IPS-15b (cell line): ENCODE measurements at regions not wholly inside any gene's neighbourhood (a gene's known extent, or its start where the extent isn't known, plus 50 kb on each side); places are given as distances from the start of the nearest gene placed in this dataset.

Experiments used
- H3K27me3 ChIP-seq: one replicate; pipeline ENCODE4 v1.6.1; 2013; ENCODE audit warnings: low read length; ENCODE audit not compliant: control insufficient read depth, insufficient read depth
- H3K36me3 ChIP-seq: one replicate; pipeline ENCODE4 v1.6.1; 2013; ENCODE audit warnings: low read length; ENCODE audit not compliant: control insufficient read depth, insufficient read depth
- H3K4me1 ChIP-seq: one replicate; pipeline ENCODE4 v1.6.1; 2013; ENCODE audit warnings: mild to moderate bottlenecking, low read length; ENCODE audit not compliant: control insufficient read depth, insufficient read depth
- H3K4me3 ChIP-seq: one replicate; pipeline ENCODE4 v1.5.1; 2013; ENCODE audit warnings: low read depth, low read length
- H3K9ac ChIP-seq: one replicate; pipeline ENCODE4 v1.6.1; 2013; ENCODE audit warnings: low read depth, mild to moderate bottlenecking, low read length
- H3K9me3 ChIP-seq: one replicate; pipeline ENCODE4 v1.6.1; 2013; ENCODE audit warnings: mild to moderate bottlenecking, low read length; ENCODE audit not compliant: control insufficient read depth, insufficient read depth

DNA sequence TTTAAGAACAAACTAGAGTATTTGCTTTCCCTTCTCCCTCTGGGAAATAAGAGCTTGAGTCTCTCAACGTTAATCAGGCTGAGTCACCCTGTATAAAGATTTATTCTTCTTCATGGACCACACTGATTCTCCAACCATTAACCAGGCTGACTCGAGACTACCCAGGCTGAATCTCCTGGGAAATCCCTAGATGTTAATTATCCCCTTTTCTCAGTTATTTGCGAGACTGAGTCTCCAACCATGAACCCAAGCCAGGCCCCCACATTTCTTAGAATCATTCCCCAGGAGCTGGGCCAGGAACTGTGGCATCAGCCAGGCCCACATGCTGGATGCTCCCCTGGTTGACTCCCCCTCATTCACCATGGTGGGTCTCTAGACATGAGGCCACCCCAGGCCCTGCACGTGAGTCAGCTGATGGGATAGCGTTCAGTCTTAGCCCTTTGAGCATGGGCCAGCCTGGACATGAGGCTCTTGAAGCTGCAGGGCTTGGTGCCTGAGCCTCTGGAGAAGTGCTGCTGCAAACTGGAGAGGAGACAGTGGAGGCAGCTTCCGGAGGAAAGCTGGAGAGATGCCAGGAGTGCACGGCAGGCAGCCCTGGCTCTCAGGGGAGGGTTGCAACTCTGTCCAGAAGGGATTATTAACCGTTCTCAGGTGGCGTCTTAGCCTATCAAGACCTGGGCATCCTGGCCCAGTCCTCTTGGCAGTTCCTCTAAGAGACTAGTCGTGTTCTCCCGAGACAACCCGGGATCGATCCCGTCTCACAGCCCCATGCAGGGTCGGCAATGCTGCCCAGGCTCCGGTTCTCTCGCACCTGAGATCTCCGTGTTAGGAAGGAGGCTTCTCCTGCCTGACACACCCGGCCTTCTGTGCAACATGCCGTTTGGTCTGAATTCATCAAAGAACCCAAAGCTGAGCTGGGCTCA is 296.6 kb downstream of the ADGRD1 start:
- Histone ChIP-seq H3K4me1 (no peaks in the 10 kb centered on the region), H3K9ac (no peak overlapping the region), H3K27me3 (no peaks in the 10 kb centered on the region), H3K36me3 (peaks cover 2% of the 10 kb centered on the region), H3K9me3 (no peaks in the 10 kb centered on the region), H3K4me3 (no peak overlapping the region)

DNA sequence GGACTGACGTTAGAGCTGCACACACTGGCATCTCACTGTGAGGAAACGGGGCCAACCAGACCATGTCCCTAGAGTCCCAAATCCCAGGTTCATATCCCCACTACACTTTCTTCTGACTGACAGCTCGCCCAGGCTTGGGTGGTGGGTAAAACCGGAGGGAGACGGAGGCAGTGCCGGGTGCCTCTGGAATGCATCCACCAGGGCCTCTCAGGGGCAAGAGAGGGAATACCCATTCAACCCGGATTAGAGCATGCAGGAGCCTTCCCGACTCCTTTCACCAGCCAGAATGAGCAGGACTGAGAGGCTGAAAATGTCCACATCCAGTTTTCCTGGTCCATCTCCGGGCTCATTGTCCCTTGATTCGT is 297.2 kb downstream of the ADGRD1 start:
- Histone ChIP-seq H3K9ac (no peak overlapping the region), H3K27me3 (no peaks in the 10 kb centered on the region), H3K4me3 (no peak overlapping the region), H3K4me1 (no peaks in the 10 kb centered on the region), H3K9me3 (no peaks in the 10 kb centered on the region), H3K36me3 (peaks cover 2% of the 10 kb centered on the region)

DNA sequence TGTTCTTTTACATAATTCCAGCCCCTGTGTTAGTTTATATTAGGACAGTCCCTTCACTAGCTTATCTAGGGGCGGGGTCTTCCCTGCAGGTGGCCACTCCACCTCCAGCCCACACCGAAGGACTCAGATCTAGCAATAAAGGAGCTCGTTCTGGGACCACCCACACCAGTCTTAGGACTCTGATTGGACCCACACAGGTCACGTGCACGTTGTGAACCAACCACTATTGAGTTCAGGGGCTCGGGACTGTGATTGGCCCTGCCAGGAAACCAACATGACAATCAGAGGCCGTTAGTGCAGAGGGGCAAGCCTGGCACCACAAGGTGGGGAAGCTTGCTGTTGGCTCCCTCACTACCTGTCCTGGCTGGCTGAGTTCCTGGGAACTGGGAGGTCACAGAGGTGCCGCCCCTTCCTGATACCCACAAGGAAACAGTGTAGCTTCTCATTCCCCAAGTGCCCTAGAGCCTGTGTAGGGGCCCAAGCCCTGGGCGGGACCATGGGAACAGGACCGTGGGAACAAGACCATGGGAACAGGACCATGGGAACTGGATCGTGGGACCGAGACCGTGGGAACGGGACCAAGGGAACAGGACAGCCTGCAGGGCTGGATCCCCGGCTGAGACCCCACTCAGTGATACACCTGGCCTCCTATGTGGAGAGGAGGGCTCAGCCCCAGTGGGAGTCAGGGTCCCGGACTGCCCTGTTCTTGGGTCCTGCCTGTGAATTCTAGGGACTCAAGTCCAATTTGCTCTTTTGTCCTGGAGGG is 297.8 kb downstream of the ADGRD1 start:
- Histone ChIP-seq H3K27me3 (no peaks in the 10 kb centered on the region), H3K9ac (no peak overlapping the region), H3K9me3 (no peaks in the 10 kb centered on the region), H3K4me3 (no peak overlapping the region), H3K36me3 (peaks cover 2% of the 10 kb centered on the region), H3K4me1 (no peaks in the 10 kb centered on the region)

DNA sequence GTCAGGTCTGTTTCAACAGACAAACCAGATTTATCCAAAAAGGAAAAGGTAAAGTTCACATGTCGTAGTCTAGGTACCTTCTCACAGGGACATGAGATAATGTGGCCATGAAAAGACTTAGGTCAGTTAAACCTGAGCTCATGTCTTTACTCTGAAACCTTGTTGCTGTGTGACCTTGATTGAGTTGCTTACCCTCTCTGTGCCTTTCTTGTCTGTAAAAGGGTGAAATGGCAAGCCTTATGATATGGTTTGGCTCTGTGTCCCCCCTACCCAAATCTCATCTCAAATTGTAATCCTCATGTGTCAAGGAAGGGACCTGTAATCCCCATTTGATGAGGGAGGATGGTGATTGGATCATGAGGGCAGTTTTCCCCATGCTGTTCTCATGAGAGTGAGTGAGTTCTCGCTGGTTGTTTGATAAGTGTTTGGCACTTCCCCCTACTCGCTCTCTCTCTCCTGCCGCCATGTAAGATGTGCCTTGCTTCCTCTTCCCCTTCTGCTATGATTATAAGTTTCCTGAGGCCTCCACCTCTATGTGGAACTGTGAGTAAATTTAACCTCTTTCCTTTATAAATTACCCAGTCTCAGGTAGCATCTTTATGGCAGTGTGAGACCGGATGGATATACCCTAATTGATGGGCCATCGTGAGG is 299.8 kb downstream of the ADGRD1 start:
- H3K27me3 ChIP-seq, result no peaks in the 10 kb centered on the region
- peaks cover 2% of the 10 kb centered on the region for H3K36me3 ChIP-seq
- H3K4me3 ChIP-seq, result no peak overlapping the region
- H3K4me1 ChIP-seq, result no peaks in the 10 kb centered on the region
- H3K9ac ChIP-seq, result no peak overlapping the region
- H3K9me3 ChIP-seq, result no peaks in the 10 kb centered on the region

DNA sequence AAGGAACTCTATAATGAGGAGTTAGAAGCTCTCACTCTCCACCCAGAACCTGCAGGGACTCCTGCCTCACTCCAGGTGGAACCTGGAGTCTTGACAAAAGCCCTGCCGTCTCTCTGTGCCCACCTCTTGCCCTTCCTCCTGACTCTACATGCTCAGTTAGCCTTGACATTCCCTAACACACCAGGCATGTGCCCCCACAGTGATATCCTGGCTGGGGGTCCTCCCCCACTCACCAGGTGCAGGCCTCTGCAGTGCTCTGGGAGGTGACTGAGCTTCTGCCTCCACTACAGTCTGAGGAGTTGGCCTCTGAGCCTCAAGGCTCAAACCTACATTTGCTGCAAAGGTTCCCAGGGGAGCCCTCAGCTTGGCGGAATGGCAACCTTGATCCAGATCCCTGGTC is 300.7 kb downstream of the ADGRD1 start:
- Histone ChIP-seq H3K9ac (no peak overlapping the region), H3K27me3 (no peaks in the 10 kb centered on the region), H3K4me1 (no peaks in the 10 kb centered on the region), H3K9me3 (no peaks in the 10 kb centered on the region), H3K36me3 (peaks cover 2% of the 10 kb centered on the region), H3K4me3 (no peak overlapping the region)

DNA sequence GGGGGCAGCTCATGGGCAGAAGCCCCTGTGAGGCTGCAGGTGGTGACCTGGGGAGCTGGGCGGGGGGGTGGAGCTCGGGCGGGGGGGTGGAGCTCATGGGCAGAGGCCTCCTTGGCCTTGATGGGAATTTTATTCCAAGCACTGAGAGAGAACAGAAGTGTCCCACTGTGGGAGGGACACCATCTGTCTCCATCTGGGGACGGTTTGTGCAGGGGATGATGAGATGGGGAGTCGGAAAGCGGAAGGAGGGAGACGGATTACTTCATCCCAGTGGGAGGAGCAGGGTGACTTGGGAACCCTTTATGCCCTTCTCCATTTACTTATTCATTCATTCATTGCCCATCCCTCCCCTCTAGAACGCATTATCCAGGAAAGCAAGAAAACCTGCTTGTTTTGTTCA is 304.7 kb downstream of the ADGRD1 start:
- Histone ChIP-seq H3K36me3 (no peaks in the 10 kb centered on the region), H3K4me3 (no peak overlapping the region), H3K27me3 (no peaks in the 10 kb centered on the region), H3K9ac (no peak overlapping the region), H3K9me3 (no peaks in the 10 kb centered on the region), H3K4me1 (no peaks in the 10 kb centered on the region)

DNA sequence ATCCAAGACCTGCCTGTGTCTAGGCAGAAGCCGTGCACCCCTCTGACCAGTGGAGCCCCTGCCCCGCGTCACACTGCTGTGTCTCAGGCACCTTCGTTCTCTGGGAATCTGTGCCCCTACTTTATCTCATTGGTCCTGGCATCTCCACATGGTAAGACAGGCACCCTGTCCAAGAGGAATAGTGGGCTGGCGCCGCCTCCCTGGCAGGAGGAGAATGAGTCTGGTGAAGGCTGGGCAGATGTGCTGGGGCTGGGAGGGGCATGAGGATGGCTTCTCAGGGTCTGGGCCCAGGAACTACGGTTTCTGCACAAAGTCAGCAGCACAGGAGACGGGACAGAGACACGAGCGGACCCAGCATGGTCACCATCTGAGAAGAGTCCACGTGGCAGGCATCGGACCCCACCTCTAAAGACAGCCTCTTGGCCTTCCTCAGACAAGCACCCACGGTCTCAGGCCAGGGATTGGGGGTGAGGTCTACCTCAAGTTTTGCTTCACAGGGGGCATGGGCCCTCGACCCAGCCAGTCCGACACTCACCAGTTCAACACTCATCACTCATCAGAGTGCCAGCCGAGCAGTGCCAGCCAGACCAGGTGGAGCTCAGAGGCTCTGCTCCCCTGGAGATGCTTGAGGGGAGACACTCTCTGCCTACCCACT is 306.7 kb downstream of the ADGRD1 start:
- Histone ChIP-seq H3K9me3 (no peaks in the 10 kb centered on the region), H3K4me3 (no peak overlapping the region), H3K36me3 (no peaks in the 10 kb centered on the region), H3K27me3 (no peaks in the 10 kb centered on the region), H3K4me1 (no peaks in the 10 kb centered on the region), H3K9ac (no peak overlapping the region)

DNA sequence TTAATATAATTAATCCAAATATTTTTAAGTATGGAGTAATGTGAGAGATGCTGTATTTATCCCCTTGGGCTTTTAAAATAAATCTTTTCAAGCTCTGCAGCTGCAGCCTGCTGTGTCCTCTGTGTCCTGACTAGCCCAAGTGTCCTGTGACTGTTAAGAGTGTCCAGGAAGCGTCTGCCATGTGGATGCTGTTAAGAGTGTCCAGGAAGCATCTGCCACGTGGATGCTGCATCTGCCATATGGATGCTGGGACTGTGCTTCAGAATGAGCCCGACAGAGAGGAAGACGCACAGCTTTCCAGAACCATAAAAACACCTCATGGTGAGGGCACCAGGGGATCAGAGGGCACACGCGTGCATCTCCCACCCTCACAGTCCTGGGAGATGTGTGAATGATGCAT is 307.2 kb downstream of the ADGRD1 start:
- Histone ChIP-seq H3K36me3 (no peaks in the 10 kb centered on the region), H3K27me3 (no peaks in the 10 kb centered on the region), H3K9me3 (no peaks in the 10 kb centered on the region), H3K9ac (no peak overlapping the region), H3K4me3 (no peak overlapping the region), H3K4me1 (no peaks in the 10 kb centered on the region)

DNA sequence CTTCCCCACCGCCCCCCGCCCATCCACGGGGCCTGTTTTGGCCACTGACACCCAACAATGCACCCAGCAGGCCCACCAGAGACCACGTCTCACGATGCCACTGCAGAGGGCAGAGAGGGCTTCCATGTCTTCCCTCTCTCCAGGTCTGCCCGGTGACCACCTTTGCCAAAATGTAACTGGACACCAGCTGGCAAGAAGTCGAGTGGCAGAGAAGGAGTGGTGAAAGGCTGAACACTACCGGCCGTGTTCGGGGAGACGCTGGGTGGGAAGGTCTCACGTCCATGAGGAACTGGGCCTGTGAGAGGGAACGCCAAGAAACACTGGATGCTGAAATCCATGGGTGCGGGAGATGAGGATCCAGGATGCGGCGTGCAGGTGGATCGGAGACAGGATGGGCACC is 308.2 kb downstream of the ADGRD1 start:
- Histone ChIP-seq H3K36me3 (no peaks in the 10 kb centered on the region), H3K9ac (no peak overlapping the region), H3K4me1 (no peaks in the 10 kb centered on the region), H3K27me3 (no peaks in the 10 kb centered on the region), H3K9me3 (no peaks in the 10 kb centered on the region), H3K4me3 (no peak overlapping the region)

DNA sequence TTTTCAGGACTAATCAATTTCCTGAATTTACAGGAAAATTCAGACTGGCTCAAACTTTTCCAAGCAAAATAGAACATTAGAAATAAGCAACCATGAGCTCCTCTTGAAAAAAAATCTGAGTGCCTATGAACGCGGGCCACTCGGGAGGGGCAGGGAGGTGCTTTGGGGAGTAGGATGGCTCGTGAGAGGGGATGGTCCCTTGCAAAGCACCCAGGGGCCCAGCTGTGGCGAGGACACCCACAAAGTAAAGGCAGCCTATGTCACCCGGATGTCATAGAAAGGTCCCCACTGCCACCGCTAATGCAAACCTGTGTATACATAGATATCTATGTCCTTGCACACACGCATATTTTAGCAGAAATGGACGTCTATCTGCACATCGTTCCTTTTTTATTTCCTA is 309.9 kb downstream of the ADGRD1 start:
- no peaks in the 10 kb centered on the region for H3K36me3 ChIP-seq
- no peaks in the 10 kb centered on the region for H3K9me3 ChIP-seq
- H3K27me3 ChIP-seq, result no peaks in the 10 kb centered on the region
- H3K9ac ChIP-seq, result no peak overlapping the region
- no peaks in the 10 kb centered on the region for H3K4me1 ChIP-seq
- no peak overlapping the region for H3K4me3 ChIP-seq

DNA sequence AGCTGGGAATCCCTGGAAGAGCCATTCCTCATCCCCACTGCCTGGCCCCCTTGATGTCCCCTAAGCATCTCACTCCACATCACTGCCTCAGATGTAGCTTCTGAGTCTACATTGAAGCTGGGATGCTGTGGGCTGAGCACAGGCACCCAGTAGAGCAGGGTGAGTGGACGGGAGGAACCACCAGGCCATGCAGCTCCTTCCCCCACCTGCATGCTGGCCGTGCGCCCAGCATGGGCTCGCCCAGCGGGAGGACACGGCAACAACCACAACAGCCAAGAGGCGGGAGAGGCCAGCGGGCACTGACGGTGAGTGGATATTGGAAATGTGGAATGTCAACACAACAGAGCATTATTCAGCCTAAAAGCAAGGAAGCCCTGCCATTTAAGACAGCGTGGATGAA is 310.9 kb downstream of the ADGRD1 start:
- H3K9me3 ChIP-seq, result no peaks in the 10 kb centered on the region
- no peak overlapping the region for H3K4me3 ChIP-seq
- H3K27me3 ChIP-seq, result no peaks in the 10 kb centered on the region
- H3K9ac ChIP-seq, result no peak overlapping the region
- no peaks in the 10 kb centered on the region for H3K36me3 ChIP-seq
- H3K4me1 ChIP-seq, result no peaks in the 10 kb centered on the region
